CD14-positive monocyte (primary cell): ENCODE measurements at regions not wholly inside any gene's neighbourhood (a gene's known extent, or its start where the extent isn't known, plus 50 kb on each side); places are given as distances from the start of the nearest gene placed in this dataset.

Source experiments
- DNase-seq, 3 donors: peaks; one replicate each; pipeline ENCODE4 v3.0.0-alpha.2; 2011 to 2022
- H2AFZ ChIP-seq: 2 replicates; pipeline ENCODE4 v1.6.0; 2012; ENCODE audit warnings: mild to moderate bottlenecking, low read depth, low read length, inconsistent platforms; ENCODE audit not compliant: insufficient read depth, poor library complexity, severe bottlenecking
- H3K27ac ChIP-seq, 2 donors: 1 replicate in 1 of 2; 2 replicates in 1 of 2; pipeline ENCODE4 v1.5.1; 2012 to 2013; ENCODE audit warnings: low read length in 2 of 2, control low read depth in 1 of 2, inconsistent platforms in 1 of 2, low read depth in 1 of 2, mild to moderate bottlenecking in 1 of 2
- H3K27me3 ChIP-seq, 2 donors: one replicate each; pipeline versions ENCODE4 v1.6.0 to v1.6.1; 2011 to 2013; ENCODE audit warnings: low read length in 2 of 2; ENCODE audit not compliant: control insufficient read depth in 2 of 2, insufficient read depth in 2 of 2
- H3K36me3 ChIP-seq, 2 donors: replicated peaks in 1 of 2; 1 replicate in 1 of 2; 2 replicates in 1 of 2; pipeline versions ENCODE4 v1.5.1 to v1.6.1; 2012 to 2013; ENCODE audit warnings: low read length in 2 of 2, control low read depth in 1 of 2, inconsistent platforms in 1 of 2, mild to moderate bottlenecking in 1 of 2; ENCODE audit not compliant: insufficient read depth in 2 of 2, control insufficient read depth in 1 of 2
- H3K4me1 ChIP-seq, 2 donors: 1 replicate in 1 of 2; 2 replicates in 1 of 2; pipeline versions ENCODE4 v1.5.1 to v1.6.1; 2012 to 2013; ENCODE audit warnings: low read length in 2 of 2, control low read depth in 1 of 2, inconsistent platforms in 1 of 2, mild to moderate bottlenecking in 1 of 2, moderate library complexity in 1 of 2; ENCODE audit not compliant: insufficient read depth in 2 of 2, control insufficient read depth in 1 of 2
- H3K4me2 ChIP-seq: replicated peaks from 2 replicates; pipeline ENCODE3; 2012; ENCODE audit warnings: low read length, moderate library complexity, mild to moderate bottlenecking; ENCODE audit not compliant: poor library complexity, severe bottlenecking; ENCODE audit errors: extremely low read depth
- H3K4me3 ChIP-seq, 3 experiments: fragments of 200-600 bp in 1 of 3; sonication (generic) in 1 of 3; replicated peaks in 1 of 3; 1 replicate in 2 of 3; 2 replicates in 1 of 3; pipeline ENCODE4 v1.5.1; 2011 to 2013; ENCODE audit warnings: low read length in 3 of 3, mild to moderate bottlenecking in 3 of 3, control low read depth in 2 of 3, low read depth in 2 of 3, inconsistent platforms in 1 of 3, moderate library complexity in 1 of 3
- H3K79me2 ChIP-seq: 2 replicates; pipeline ENCODE4 v1.6.0; 2012; ENCODE audit warnings: mild to moderate bottlenecking, control low read depth, inconsistent platforms, low read length, moderate library complexity; ENCODE audit not compliant: insufficient read depth
- H3K9ac ChIP-seq: 2 replicates; pipeline ENCODE4 v1.6.0; 2017; ENCODE audit warnings: low read length, mild to moderate bottlenecking; ENCODE audit not compliant: insufficient read depth, poor library complexity, severe bottlenecking
- H3K9me3 ChIP-seq, 2 donors: replicated peaks in 1 of 2; 1 replicate in 1 of 2; 2 replicates in 1 of 2; pipeline versions ENCODE4 v1.5.1 to v1.6.1; 2012 to 2013; ENCODE audit warnings: low read length in 2 of 2, control low read depth in 1 of 2; ENCODE audit not compliant: control insufficient read depth in 1 of 2, insufficient read depth in 1 of 2
- H4K20me1 ChIP-seq: 2 replicates; pipeline ENCODE4 v1.6.0; 2012; ENCODE audit warnings: mild to moderate bottlenecking, low read length, control low read depth, moderate library complexity; ENCODE audit not compliant: insufficient read depth
- H3K27ac Mint-ChIP-seq, 7 donors: one replicate each; pipeline ENCODE4 v1.8.0; 2020; ENCODE audit warnings: mild to moderate bottlenecking in 7 of 7, mixed read lengths in 7 of 7, moderate library complexity in 6 of 7, inconsistent platforms in 2 of 7
- H3K27me3 Mint-ChIP-seq, 3 donors: one replicate each; pipeline ENCODE4 v1.8.0; 2021 to 2022; ENCODE audit warnings: low read depth in 3 of 3, mild to moderate bottlenecking in 3 of 3, mixed read lengths in 3 of 3, moderate library complexity in 3 of 3, inconsistent platforms in 1 of 3
- H3K36me3 Mint-ChIP-seq, 2 donors: one replicate each; pipeline ENCODE4 v1.8.0; 2020; ENCODE audit warnings: mixed read lengths in 2 of 2, inconsistent platforms in 1 of 2, mild to moderate bottlenecking in 1 of 2
- H3K4me1 Mint-ChIP-seq: one replicate; pipeline ENCODE4 v1.8.0; 2020; ENCODE audit warnings: mild to moderate bottlenecking, mixed read lengths
- H3K4me3 Mint-ChIP-seq, 2 donors: one replicate each; pipeline ENCODE4 v1.8.0; 2020; ENCODE audit warnings: mild to moderate bottlenecking in 2 of 2, mixed read lengths in 2 of 2, moderate library complexity in 1 of 2
- H3K9me3 Mint-ChIP-seq, 7 donors: one replicate each; pipeline ENCODE4 v1.8.0; 2020 to 2022; ENCODE audit warnings: mixed read lengths in 7 of 7, mild to moderate bottlenecking in 6 of 7, moderate library complexity in 6 of 7, inconsistent platforms in 2 of 7
- CTCF ChIP-seq: fragments of 200-600 bp; IDR thresholded peaks from one replicate; pipeline ENCODE4 v1.8.0; 2022; ENCODE audit warnings: antibody characterized with exemption, mild to moderate bottlenecking
- intact Hi-C, 2 donors: fragments of 100-400 bp; cut with micrococcal nuclease; formaldehyde crosslinking; loops; one replicate each; pipeline versions ENCODE4 v1.15.0 to v1.15.1; 2023

GRCh38 chr6:112752791-112753190 is 405.7 kb downstream of the RFPL4B start:
- Histone ChIP-seq H3K4me3 (no peak overlapping the region), H3K4me2 (no peak overlapping the region), H3K27me3 (no peaks in the 10 kb centered on the region), H4K20me1 (no peaks in the 10 kb centered on the region), H3K27ac (no peak overlapping the region), H3K79me2 (no peaks in the 10 kb centered on the region), H3K9ac (no peak overlapping the region), H3K36me3 (no peaks in the 10 kb centered on the region), H3K4me1 (no peaks in the 10 kb centered on the region), H2AFZ (no peak overlapping the region), H3K9me3 (no peaks in the 10 kb centered on the region)
- Mint-ChIP-seq H3K9me3 (peaks cover 0 to 2% (median 0%) of the 10 kb centered on the region in 7 donors), H3K4me3 (no peak overlapping the region), H3K4me1 (peaks cover 10% of the 10 kb centered on the region), H3K27me3 (peaks cover 0 to 1% (median 0%) of the 10 kb centered on the region in 3 donors), H3K36me3 (no peaks in the 10 kb centered on the region), H3K27ac (no peak overlapping the region)
- no peak for TF ChIP-seq CTCF
- intact Hi-C loops, result no loop called here
- DNase-seq, result no peak

DNA sequence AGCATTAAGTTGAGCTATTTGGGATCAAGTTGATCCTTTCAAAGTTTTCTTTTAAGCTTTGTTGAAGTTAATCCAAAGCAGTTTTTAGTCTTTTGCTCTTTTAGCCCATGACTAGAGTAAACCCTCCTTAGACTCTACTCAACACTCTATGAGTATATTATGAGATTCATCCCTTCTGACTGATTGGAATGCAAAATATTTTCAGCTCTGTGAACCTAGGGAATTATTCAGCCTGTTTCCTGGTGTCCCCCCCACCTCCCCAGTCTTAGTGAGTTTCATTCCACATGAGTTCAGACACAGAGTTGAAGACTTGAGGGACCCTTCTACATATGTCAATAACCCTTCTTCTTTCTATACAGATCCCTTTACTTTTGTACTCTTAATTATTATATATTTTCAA is 413.7 kb downstream of the RFPL4B start:
- peaks cover 0 to 5% (median 2%) of the 10 kb centered on the region in 7 donors for H3K9me3 Mint-ChIP-seq
- no peak overlapping the region for H3K4me3 Mint-ChIP-seq
- no peaks in the 10 kb centered on the region for H3K36me3 Mint-ChIP-seq
- H3K27me3 Mint-ChIP-seq, result peaks cover 0 to 3% (median 0%) of the 10 kb centered on the region in 3 donors
- no peaks in the 10 kb centered on the region for H4K20me1 ChIP-seq
- H3K4me1 Mint-ChIP-seq, result no peaks in the 10 kb centered on the region
- intact Hi-C loops, result no loop called here
- H3K27ac ChIP-seq, result no peak overlapping the region
- no peak for DNase-seq
- H3K79me2 ChIP-seq, result no peaks in the 10 kb centered on the region
- no peak overlapping the region for H3K9ac ChIP-seq
- H3K4me2 ChIP-seq, result no peak overlapping the region
- H3K4me1 ChIP-seq, result no peaks in the 10 kb centered on the region
- no peak overlapping the region for H2AFZ ChIP-seq
- H3K36me3 ChIP-seq, result no peaks in the 10 kb centered on the region
- H3K27me3 ChIP-seq, result no peaks in the 10 kb centered on the region
- H3K9me3 ChIP-seq, result no peaks in the 10 kb centered on the region
- H3K4me3 ChIP-seq, result no peak overlapping the region
- H3K27ac Mint-ChIP-seq, result no peak overlapping the region
- TF ChIP-seq CTCF, result no peak
